Esophagus muscularis mucosa (tissue), 4 donors: ENCODE measurements at regions not wholly inside any gene's neighbourhood (a gene's known extent, or its start where the extent isn't known, plus 50 kb on each side); places are given as distances from the start of the nearest gene placed in this dataset.

Source experiments
- DNase-seq: peaks from one replicate; pipeline ENCODE4 v3.0.0-alpha.2; 2017; ENCODE audit errors: extremely low spot score
- H3K27ac ChIP-seq, 4 donors: fragments of 200-600 bp; sonication (generic); replicated peaks in 1 of 4; 1 replicate in 3 of 4; 2 replicates in 1 of 4; pipeline ENCODE4 v1.5.1; 2016 to 2019; ENCODE audit warnings: mild to moderate bottlenecking in 1 of 4
- H3K27me3 ChIP-seq, 4 donors: fragments of 200-600 bp; sonication (generic); one replicate each; pipeline versions ENCODE4 v1.5.1 to v1.6.0; 2016 to 2019
- H3K36me3 ChIP-seq, 4 donors: fragments of 200-600 bp; sonication (generic); one replicate each; pipeline ENCODE4 v1.5.1; 2016 to 2019
- H3K4me1 ChIP-seq, 4 donors: fragments of 200-600 bp; sonication (generic); one replicate each; pipeline ENCODE4 v1.5.1; 2016 to 2019
- H3K4me3 ChIP-seq, 4 donors: fragments of 200-600 bp; sonication (generic); 1 replicate in 2 of 4; 2 replicates in 2 of 4; pipeline ENCODE4 v1.5.1; 2016 to 2019; ENCODE audit warnings: mild to moderate bottlenecking in 4 of 4, moderate library complexity in 1 of 4
- H3K9me3 ChIP-seq, 4 donors: fragments of 200-600 bp; sonication (generic); 1 replicate in 3 of 4; 2 replicates in 1 of 4; pipeline ENCODE4 v1.5.1; 2016 to 2019
- EP300 ChIP-seq: sonication (generic); formaldehyde crosslinking; IDR thresholded peaks from one replicate; pipeline ENCODE4 v1.6.1; 2017; ENCODE audit warnings: antibody characterized with exemption
- POLR2A ChIP-seq: fragments of 450-650 bp; IDR thresholded peaks from one replicate; pipeline ENCODE4 v1.6.1; 2017; ENCODE audit warnings: antibody characterized with exemption, moderate library complexity, mild to moderate bottlenecking, low read depth
- POLR2AphosphoS5 ChIP-seq, 2 donors: sonication (generic); formaldehyde crosslinking; IDR thresholded peaks; one replicate each; pipeline ENCODE4 v1.6.1; 2017; ENCODE audit warnings: antibody characterized with exemption in 2 of 2
- WGBS: methylation state at CpG from one replicate; pipeline ENCODE4 v1.1.5; 2018; 5-methylcytosine and 5-hydroxymethylcytosine counted together
- intact Hi-C: fragments of 100-400 bp; cut with DNase I; formaldehyde crosslinking; loops from one replicate; pipeline ENCODE4 v1.15.1; 2023
- TF ChIP-seq, protein P1 (sequence below), 3 experiments: fragments of 200-600 bp in 2 of 3; fragments of 450-650 bp in 1 of 3; sonication (generic) in 2 of 3; IDR thresholded peaks; one replicate each; pipeline ENCODE4 v1.5.1; 2017 to 2019; ENCODE audit warnings: antibody characterized with exemption in 3 of 3, mild to moderate bottlenecking in 2 of 3, moderate library complexity in 1 of 3

DNA sequence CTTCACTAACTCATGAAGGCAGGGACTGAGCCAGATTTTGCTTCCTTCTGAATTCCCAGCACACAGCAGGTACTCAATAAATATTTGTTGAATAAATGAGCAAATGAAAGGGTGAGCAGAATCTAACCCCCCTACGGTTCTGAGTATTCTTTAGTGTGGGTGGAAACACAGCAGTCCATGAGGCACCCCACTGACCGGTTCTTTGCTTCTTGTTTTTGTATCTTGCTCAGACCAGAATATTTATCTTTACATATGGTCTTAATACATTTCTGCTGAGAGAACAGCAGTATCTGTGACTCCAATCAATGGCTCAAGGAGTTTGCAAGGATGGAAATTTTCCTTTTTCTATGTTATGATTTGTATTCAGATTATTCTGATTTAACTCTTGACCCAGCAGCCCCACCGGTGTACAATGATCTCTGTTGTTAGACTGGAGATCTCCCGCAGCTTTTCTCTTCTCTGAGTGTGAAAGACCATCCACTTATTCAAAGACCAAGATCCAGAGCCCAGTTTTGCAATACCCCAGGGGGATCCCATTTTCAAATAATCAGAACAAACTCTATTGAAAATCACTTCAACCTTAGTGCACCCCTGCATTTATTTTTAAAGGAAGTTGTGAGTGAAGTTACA, 506.5 kb upstream of the TNP1 start:
- DNase-seq, result peak; percentile 70
- Histone ChIP-seq H3K27me3 (no peaks in the 10 kb centered on the region), H3K9me3 (no peaks in the 10 kb centered on the region), H3K4me3 (no peak overlapping the region), H3K4me1 (peaks cover 6 to 81% (median 65%) of the 10 kb centered on the region in 4 donors), H3K27ac (peak overlapping the region; percentile 65 to 82 (median 75)), H3K36me3 (no peaks in the 10 kb centered on the region)
- WGBS, result 72% methylated on average over 4 of the region's 4 CpGs
- TF ChIP-seq POLR2A (no peak), EP300 (no peak), POLR2AphosphoS5 (IDR thresholded peaks at IDR 0.05) (no peak)
- TF ChIP-seq, protein P1, sequence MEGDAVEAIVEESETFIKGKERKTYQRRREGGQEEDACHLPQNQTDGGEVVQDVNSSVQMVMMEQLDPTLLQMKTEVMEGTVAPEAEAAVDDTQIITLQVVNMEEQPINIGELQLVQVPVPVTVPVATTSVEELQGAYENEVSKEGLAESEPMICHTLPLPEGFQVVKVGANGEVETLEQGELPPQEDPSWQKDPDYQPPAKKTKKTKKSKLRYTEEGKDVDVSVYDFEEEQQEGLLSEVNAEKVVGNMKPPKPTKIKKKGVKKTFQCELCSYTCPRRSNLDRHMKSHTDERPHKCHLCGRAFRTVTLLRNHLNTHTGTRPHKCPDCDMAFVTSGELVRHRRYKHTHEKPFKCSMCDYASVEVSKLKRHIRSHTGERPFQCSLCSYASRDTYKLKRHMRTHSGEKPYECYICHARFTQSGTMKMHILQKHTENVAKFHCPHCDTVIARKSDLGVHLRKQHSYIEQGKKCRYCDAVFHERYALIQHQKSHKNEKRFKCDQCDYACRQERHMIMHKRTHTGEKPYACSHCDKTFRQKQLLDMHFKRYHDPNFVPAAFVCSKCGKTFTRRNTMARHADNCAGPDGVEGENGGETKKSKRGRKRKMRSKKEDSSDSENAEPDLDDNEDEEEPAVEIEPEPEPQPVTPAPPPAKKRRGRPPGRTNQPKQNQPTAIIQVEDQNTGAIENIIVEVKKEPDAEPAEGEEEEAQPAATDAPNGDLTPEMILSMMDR (IDR thresholded peaks at IDR 0.05), result no peak
- intact Hi-C loops, result loop anchor here (10.0 kb wide), 2 partner anchors 148 to 182 kb away; no protein-coding TSS in a partner anchor

DNA sequence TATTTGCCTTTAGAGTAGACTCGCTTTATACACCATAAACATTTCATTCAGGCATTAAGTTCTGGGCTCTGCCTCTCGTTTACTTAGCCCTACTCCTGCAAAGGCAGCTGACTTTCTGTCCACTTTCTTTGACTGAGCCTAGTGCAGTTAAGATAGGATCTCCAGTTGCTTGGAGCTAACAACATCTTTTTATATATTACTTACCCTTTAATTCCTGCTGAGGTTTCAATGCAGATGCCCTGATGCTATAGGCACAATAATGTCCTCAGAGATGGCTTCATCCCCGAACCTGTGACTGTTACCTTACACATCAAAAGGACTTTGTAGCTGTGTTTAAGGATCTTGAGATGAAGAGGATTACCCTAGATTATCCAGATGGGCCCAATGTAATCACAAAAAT, 505.8 kb upstream of the TNP1 start:
- WGBS, result 75% methylated on average over 3 of the region's 3 CpGs
- Histone ChIP-seq H3K27ac (peak overlapping the region; percentile 3 to 82 (median 15)), H3K36me3 (no peaks in the 10 kb centered on the region), H3K9me3 (no peaks in the 10 kb centered on the region), H3K27me3 (no peaks in the 10 kb centered on the region), H3K4me1 (peaks cover 13 to 83% (median 66%) of the 10 kb centered on the region in 4 donors), H3K4me3 (no peak overlapping the region)
- TF ChIP-seq POLR2A (no peak), POLR2AphosphoS5 (IDR thresholded peaks at IDR 0.05) (no peak), EP300 (no peak)
- TF ChIP-seq, protein P1 (IDR thresholded peaks at IDR 0.05), result no peak
- intact Hi-C loops, result loop anchor here (10.0 kb wide), 2 partner anchors 149 to 181 kb away; no protein-coding TSS in a partner anchor
- peak; percentile 60 for DNase-seq

- Histone ChIP-seq H3K27ac (peak overlapping the region; percentile 80 to 84 (median 82)), H3K4me1 (peaks cover 17 to 97% (median 78%) of the 10 kb centered on the region in 4 donors)
Observed at GRCh38 chr2:217364224-217364623, 504.4 kb upstream of the TNP1 start.

GRCh38 chr2:217363470-217363869, 503.6 kb upstream of the TNP1 start:
- 79% methylated on average over 3 of the region's 3 CpGs for WGBS
- H3K9me3 ChIP-seq, result no peaks in the 10 kb centered on the region
- H3K36me3 ChIP-seq, result no peaks in the 10 kb centered on the region
- H3K4me3 ChIP-seq, result no peak overlapping the region
- DNase-seq, result no peak
- intact Hi-C loops, result loop anchor here (5.0 to 10.0 kb wide), 4 partner anchors 64 to 671 kb away; no protein-coding TSS in a partner anchor
- TF ChIP-seq EP300 (no peak), POLR2AphosphoS5 (IDR thresholded peaks at IDR 0.05) (no peak), POLR2A (no peak)
- TF ChIP-seq, protein P1 (IDR thresholded peaks at IDR 0.05), result no peak
- peaks cover 17 to 98% (median 82%) of the 10 kb centered on the region in 4 donors for H3K4me1 ChIP-seq
- peak overlapping the region; percentile 80 to 84 (median 82) for H3K27ac ChIP-seq
- no peaks in the 10 kb centered on the region for H3K27me3 ChIP-seq

More at GRCh38 chr2:217364224-217364623, 504.4 kb upstream of the TNP1 start:
- TF ChIP-seq, protein P1 (IDR thresholded peaks at IDR 0.05), result no peak
- TF ChIP-seq EP300, result no peak
- no peak for TF ChIP-seq POLR2AphosphoS5 (IDR thresholded peaks at IDR 0.05)
- TF ChIP-seq POLR2A, result no peak
- no peaks in the 10 kb centered on the region for H3K36me3 ChIP-seq
- no peaks in the 10 kb centered on the region for H3K9me3 ChIP-seq
- intact Hi-C loops, result loop anchor here (5.0 to 10.0 kb wide), 4 partner anchors 63 to 672 kb away; no protein-coding TSS in a partner anchor
- DNase-seq, result no peak
- no peak overlapping the region for H3K4me3 ChIP-seq
- H3K27me3 ChIP-seq, result no peaks in the 10 kb centered on the region
